ENCODE measurements at regions not wholly inside any gene's neighbourhood (a gene's known extent, or its start where the extent isn't known, plus 50 kb on each side); places are given as distances from the start of the nearest gene placed in this dataset.
"Not testable (repeated sequence)": the region's sequence is repeated elsewhere in the genome, so short reads cannot be mapped to it uniquely, and the experiment has no call there.

DNA sequence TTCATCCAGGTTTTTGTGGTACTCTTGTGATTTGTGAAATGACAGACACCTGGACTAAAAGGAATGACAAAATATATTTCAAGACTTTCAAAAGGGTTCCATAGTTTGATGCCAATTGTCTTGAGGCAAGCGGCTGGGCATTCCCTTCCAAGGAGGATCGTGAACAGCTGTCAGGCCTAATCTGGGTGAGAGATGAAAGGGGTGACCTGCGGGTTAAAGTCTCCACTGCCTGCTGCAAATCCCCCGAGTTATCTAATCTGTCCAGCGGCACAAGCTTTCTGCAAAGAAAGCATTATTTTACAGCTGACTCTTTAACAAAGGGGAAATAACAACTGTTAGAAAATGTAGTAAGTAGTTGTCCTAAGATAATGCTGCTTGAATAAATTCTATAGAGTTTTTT is 128.7 kb upstream of the MB21D2 start:
- BruUV-seq (replicated peaks), result no TSS peak
- Histone ChIP-seq H3K27me3 (replicated peaks; ENCODE audit: insufficient read depth, low read depth, low read length, poor library complexity) (no peaks in the 10 kb centered on the region), H3K4me1 (ENCODE audit: insufficient read depth, low read length, poor library complexity, severe bottlenecking) (no peaks in the 10 kb centered on the region), H3K9me3 (ENCODE audit: low read depth, low read length, poor library complexity, severe bottlenecking) (no peaks in the 10 kb centered on the region), H3K27ac (ENCODE audit: low read depth, low read length, poor library complexity, severe bottlenecking) (no peak overlapping the region), H3K4me3 (ENCODE audit: low read depth, low read length, poor library complexity, severe bottlenecking) (no peak overlapping the region), H3K36me3 (ENCODE audit: insufficient read depth, low read length, poor library complexity, severe bottlenecking) (no peaks in the 10 kb centered on the region)
- ChIA-PET CTCF (no interaction called here), POLR2A (ENCODE audit: low non-redundant PET) (interaction anchor here (0.6 kb wide), 1 partner anchor 63 kb away, joined by 5 read pairs; no protein-coding TSS in a partner anchor)
- TF ChIP-seq, protein P1, sequence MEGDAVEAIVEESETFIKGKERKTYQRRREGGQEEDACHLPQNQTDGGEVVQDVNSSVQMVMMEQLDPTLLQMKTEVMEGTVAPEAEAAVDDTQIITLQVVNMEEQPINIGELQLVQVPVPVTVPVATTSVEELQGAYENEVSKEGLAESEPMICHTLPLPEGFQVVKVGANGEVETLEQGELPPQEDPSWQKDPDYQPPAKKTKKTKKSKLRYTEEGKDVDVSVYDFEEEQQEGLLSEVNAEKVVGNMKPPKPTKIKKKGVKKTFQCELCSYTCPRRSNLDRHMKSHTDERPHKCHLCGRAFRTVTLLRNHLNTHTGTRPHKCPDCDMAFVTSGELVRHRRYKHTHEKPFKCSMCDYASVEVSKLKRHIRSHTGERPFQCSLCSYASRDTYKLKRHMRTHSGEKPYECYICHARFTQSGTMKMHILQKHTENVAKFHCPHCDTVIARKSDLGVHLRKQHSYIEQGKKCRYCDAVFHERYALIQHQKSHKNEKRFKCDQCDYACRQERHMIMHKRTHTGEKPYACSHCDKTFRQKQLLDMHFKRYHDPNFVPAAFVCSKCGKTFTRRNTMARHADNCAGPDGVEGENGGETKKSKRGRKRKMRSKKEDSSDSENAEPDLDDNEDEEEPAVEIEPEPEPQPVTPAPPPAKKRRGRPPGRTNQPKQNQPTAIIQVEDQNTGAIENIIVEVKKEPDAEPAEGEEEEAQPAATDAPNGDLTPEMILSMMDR (conservative IDR thresholded peaks at IDR 0.05; ENCODE audit: low read depth, low read length), result no peak
- TF ChIP-seq EZH2 (IDR thresholded peaks at IDR 0.05; ENCODE audit: borderline replicate concordance, low read depth, low read length, poor library complexity, severe bottlenecking), result no peak
- no peak for DNase-seq (ENCODE audit: low spot score)
- intact Hi-C loops (cut with micrococcal nuclease; ENCODE audit: unreplicated experiment), result loop anchor here (10.0 kb wide), 2 partner anchors 482 to 528 kb away; no protein-coding TSS in a partner anchor

DNA sequence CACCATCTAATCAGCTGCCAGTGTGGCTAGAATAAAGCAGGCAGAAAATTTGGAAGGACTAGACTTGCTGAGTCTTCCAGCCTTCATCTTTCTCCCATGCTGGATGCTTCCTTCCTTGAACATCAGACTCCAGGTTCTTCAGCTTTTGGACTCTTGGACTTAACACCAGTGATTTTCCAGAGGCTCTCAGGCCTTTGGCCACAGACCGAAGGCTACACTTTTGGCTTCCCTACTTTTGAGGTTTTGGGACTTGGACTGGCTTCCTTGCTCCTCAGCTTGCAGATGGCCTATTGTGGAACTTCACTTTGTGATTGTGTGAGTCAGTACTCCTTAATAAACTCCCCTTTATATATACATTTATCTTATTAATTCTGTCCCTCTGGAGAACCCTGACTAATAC is 129.8 kb upstream of the MB21D2 start:
- intact Hi-C loops (cut with micrococcal nuclease; ENCODE audit: unreplicated experiment), result loop anchor here (10.0 kb wide), 2 partner anchors 483 to 527 kb away; no protein-coding TSS in a partner anchor
- H3K4me1 ChIP-seq (ENCODE audit: insufficient read depth, low read length, poor library complexity, severe bottlenecking); CTCF ChIA-PET; H3K27ac ChIP-seq (ENCODE audit: low read depth, low read length, poor library complexity, severe bottlenecking); H3K9me3 ChIP-seq (ENCODE audit: low read depth, low read length, poor library complexity, severe bottlenecking); H3K27me3 ChIP-seq (replicated peaks; ENCODE audit: insufficient read depth, low read depth, low read length, poor library complexity); BruUV-seq (replicated peaks); H3K36me3 ChIP-seq (ENCODE audit: insufficient read depth, low read length, poor library complexity, severe bottlenecking); DNase-seq (ENCODE audit: low spot score); H3K4me3 ChIP-seq (ENCODE audit: low read depth, low read length, poor library complexity, severe bottlenecking); POLR2A ChIA-PET (ENCODE audit: low non-redundant PET): not testable (repeated sequence)

DNA sequence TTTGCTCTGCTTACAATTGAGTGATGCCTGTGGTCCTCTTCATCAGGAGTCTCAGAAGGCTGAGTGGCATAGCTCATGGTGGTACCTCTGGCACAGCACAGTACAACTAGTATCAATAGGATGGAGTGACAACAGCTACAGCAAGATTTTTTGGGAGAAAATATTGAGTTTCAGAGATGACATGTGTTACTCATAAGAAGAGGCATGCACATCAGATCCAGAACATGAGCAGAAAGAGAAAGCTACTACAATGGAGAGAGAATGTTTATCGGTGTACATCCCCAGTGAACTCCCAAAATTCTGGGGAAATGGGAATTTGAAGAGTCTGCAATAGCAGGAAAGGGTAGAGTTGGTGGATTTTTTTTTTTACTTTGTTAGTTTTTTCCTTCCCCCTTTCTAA is 130.5 kb upstream of the MB21D2 start:
- BruUV-seq (replicated peaks), result no TSS peak
- no peak for DNase-seq (ENCODE audit: low spot score)
- H3K4me3 ChIP-seq (ENCODE audit: low read depth, low read length, poor library complexity, severe bottlenecking), result no peak overlapping the region
- intact Hi-C loops (cut with micrococcal nuclease; ENCODE audit: unreplicated experiment), result loop anchor here (10.0 kb wide), 2 partner anchors 483 to 527 kb away; no protein-coding TSS in a partner anchor
- peaks cover 3% of the 10 kb centered on the region for H3K4me1 ChIP-seq (ENCODE audit: insufficient read depth, low read length, poor library complexity, severe bottlenecking)
- no peaks in the 10 kb centered on the region for H3K27me3 ChIP-seq (replicated peaks; ENCODE audit: insufficient read depth, low read depth, low read length, poor library complexity)
- no peak overlapping the region for H3K27ac ChIP-seq (ENCODE audit: low read depth, low read length, poor library complexity, severe bottlenecking)
- CTCF ChIA-PET, result no interaction called here
- no peaks in the 10 kb centered on the region for H3K9me3 ChIP-seq (ENCODE audit: low read depth, low read length, poor library complexity, severe bottlenecking)
- POLR2A ChIA-PET (ENCODE audit: low non-redundant PET), result no interaction called here
- TF ChIP-seq EZH2 (IDR thresholded peaks at IDR 0.05; ENCODE audit: borderline replicate concordance, low read depth, low read length, poor library complexity, severe bottlenecking), result no peak
- TF ChIP-seq, protein P1 (conservative IDR thresholded peaks at IDR 0.05; ENCODE audit: low read depth, low read length), result no peak
- H3K36me3 ChIP-seq (ENCODE audit: insufficient read depth, low read length, poor library complexity, severe bottlenecking), result no peaks in the 10 kb centered on the region

DNA sequence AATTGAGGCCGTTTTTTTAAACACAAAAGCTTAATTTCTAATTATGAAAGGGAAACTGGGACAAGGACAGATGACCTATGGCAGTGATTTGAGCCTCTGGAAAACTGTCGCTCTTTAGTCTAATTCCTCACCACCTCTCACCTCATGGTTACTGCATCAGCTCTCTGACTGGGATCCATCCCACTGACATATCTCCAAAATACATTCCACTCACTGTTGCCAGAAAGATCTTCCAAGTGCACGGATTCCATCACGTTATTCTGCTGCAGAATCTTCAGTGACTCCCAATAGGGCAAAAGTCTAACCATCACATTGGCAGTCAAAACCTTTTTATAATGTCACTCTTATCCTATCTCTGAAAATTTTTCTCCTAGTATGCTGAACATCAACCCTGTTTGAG is 132.3 kb upstream of the MB21D2 start:
- no peak for DNase-seq (ENCODE audit: low spot score)
- intact Hi-C loops (cut with micrococcal nuclease; ENCODE audit: unreplicated experiment), result loop anchor here (10.0 kb wide), 2 partner anchors 485 to 525 kb away; no protein-coding TSS in a partner anchor
- ChIA-PET CTCF (no interaction called here), POLR2A (ENCODE audit: low non-redundant PET) (no interaction called here)
- BruUV-seq (replicated peaks), result no TSS peak
- H3K27me3 ChIP-seq (replicated peaks; ENCODE audit: insufficient read depth, low read depth, low read length, poor library complexity), result no peaks in the 10 kb centered on the region
- no peak overlapping the region for H3K4me3 ChIP-seq (ENCODE audit: low read depth, low read length, poor library complexity, severe bottlenecking)
- peaks cover 3% of the 10 kb centered on the region for H3K4me1 ChIP-seq (ENCODE audit: insufficient read depth, low read length, poor library complexity, severe bottlenecking)
- no peak for TF ChIP-seq EZH2 (IDR thresholded peaks at IDR 0.05; ENCODE audit: borderline replicate concordance, low read depth, low read length, poor library complexity, severe bottlenecking)
- TF ChIP-seq, protein P1 (conservative IDR thresholded peaks at IDR 0.05; ENCODE audit: low read depth, low read length), result no peak
- no peaks in the 10 kb centered on the region for H3K36me3 ChIP-seq (ENCODE audit: insufficient read depth, low read length, poor library complexity, severe bottlenecking)
- no peaks in the 10 kb centered on the region for H3K9me3 ChIP-seq (ENCODE audit: low read depth, low read length, poor library complexity, severe bottlenecking)
- no peak overlapping the region for H3K27ac ChIP-seq (ENCODE audit: low read depth, low read length, poor library complexity, severe bottlenecking)

Data from A673 (cell line).